Endothelial cell (in vitro differentiated cells): ENCODE measurements at regions not wholly inside any gene's neighbourhood (a gene's known extent, or its start where the extent isn't known, plus 50 kb on each side); places are given as distances from the start of the nearest gene placed in this dataset.

Experiments used
- DNase-seq: peaks from one replicate; pipeline ENCODE4 v3.0.0; 2021; ENCODE audit warnings: low spot score
- H3K27ac Mint-ChIP-seq: one replicate; pipeline ENCODE4 v1.8.0; 2021; ENCODE audit warnings: mixed read lengths, inconsistent platforms; ENCODE audit not compliant: unreplicated experiment
- H3K27me3 Mint-ChIP-seq: one replicate; pipeline ENCODE4 v1.8.0; 2021; ENCODE audit warnings: mild to moderate bottlenecking, moderate library complexity, mixed read lengths, inconsistent platforms; ENCODE audit not compliant: unreplicated experiment
- H3K36me3 Mint-ChIP-seq: one replicate; pipeline ENCODE4 v1.8.0; 2021; ENCODE audit warnings: mild to moderate bottlenecking, low read depth, mixed read lengths, inconsistent platforms; ENCODE audit not compliant: unreplicated experiment
- H3K4me1 Mint-ChIP-seq: one replicate; pipeline ENCODE4 v1.8.0; 2021; ENCODE audit warnings: mild to moderate bottlenecking, mixed read lengths, inconsistent platforms; ENCODE audit not compliant: unreplicated experiment
- H3K4me3 Mint-ChIP-seq: one replicate; pipeline ENCODE4 v1.8.0; 2021; ENCODE audit warnings: mild to moderate bottlenecking, mixed read lengths, inconsistent platforms; ENCODE audit not compliant: unreplicated experiment
- H3K9me3 Mint-ChIP-seq: one replicate; pipeline ENCODE4 v1.8.0; 2021; ENCODE audit warnings: mixed read lengths, inconsistent platforms; ENCODE audit not compliant: unreplicated experiment
- TF ChIP-seq, protein P1 (sequence below): fragments of 200-600 bp; sonication (generic); IDR thresholded peaks from one replicate; pipeline ENCODE4 v1.5.0; 2021; ENCODE audit warnings: antibody characterized with exemption; ENCODE audit not compliant: unreplicated experiment

DNA sequence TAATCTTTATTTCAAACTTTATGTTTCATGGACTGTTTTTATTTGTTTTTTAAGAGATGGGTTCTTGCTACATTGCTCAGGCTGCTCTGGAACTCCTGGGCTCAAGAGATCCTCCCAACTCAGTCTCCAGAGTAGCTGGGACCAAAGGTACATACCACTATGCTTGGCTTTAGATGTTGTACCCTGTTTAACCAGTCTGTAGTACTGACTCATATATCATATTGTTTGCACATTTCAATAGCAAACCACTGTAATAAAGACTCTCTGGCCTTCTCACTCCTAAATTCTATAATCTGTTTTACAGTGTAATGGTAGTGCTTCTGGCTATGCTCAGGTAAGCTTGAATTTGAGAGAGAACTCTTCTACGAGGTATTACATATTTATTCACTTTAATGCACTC lies 413.6 kb upstream of the PCDH15 start:
- Mint-ChIP-seq H3K4me3 (no peak overlapping the region), H3K27me3 (no peaks in the 10 kb centered on the region), H3K27ac (no peak overlapping the region), H3K9me3 (no peaks in the 10 kb centered on the region), H3K36me3 (no peaks in the 10 kb centered on the region), H3K4me1 (no peaks in the 10 kb centered on the region)
- no peak for DNase-seq
- TF ChIP-seq, protein P1, sequence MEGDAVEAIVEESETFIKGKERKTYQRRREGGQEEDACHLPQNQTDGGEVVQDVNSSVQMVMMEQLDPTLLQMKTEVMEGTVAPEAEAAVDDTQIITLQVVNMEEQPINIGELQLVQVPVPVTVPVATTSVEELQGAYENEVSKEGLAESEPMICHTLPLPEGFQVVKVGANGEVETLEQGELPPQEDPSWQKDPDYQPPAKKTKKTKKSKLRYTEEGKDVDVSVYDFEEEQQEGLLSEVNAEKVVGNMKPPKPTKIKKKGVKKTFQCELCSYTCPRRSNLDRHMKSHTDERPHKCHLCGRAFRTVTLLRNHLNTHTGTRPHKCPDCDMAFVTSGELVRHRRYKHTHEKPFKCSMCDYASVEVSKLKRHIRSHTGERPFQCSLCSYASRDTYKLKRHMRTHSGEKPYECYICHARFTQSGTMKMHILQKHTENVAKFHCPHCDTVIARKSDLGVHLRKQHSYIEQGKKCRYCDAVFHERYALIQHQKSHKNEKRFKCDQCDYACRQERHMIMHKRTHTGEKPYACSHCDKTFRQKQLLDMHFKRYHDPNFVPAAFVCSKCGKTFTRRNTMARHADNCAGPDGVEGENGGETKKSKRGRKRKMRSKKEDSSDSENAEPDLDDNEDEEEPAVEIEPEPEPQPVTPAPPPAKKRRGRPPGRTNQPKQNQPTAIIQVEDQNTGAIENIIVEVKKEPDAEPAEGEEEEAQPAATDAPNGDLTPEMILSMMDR: no peak

DNA sequence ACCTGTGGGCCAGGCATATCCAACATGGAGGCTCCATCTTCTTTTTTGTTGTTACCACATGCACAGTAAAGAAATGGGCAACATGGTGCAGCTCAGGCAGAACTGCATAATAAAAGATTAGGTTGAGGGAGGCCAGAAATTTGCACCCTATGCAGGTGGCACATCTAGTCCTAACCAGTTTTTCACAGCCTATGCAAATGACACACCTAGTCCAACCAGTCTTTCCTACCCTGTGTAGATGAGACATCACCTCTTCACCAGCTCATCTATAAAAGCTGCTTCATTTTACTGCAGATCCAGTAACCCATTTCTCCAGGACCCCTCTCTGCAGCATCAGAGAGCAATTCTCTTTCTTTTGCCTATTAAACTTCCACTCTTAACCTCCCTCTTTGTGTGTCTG lies 411.0 kb upstream of the PCDH15 start:
- no peaks in the 10 kb centered on the region for H3K36me3 Mint-ChIP-seq
- no peaks in the 10 kb centered on the region for H3K27me3 Mint-ChIP-seq
- no peak overlapping the region for H3K27ac Mint-ChIP-seq
- TF ChIP-seq, protein P1: no peak
- H3K4me3 Mint-ChIP-seq: no peak overlapping the region
- no peaks in the 10 kb centered on the region for H3K4me1 Mint-ChIP-seq
- no peaks in the 10 kb centered on the region for H3K9me3 Mint-ChIP-seq
- no peak for DNase-seq

DNA sequence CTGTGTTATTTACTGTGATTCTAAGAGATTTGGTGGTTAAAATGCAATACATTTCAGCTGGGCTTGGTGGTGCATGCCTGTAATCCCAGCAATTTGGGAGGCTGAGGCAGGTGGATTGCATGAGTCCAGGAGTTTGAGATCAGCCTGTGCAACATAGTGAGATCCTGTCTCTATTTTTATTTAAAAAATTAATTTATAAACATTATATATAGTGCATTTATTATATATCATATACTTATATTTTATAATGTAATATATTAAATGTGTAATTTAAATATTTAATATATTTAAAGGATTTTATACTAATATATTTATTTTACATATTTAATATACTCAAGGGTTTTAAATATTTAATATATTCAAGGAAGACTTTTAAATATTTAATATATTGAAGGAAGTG lies 402.8 kb upstream of the PCDH15 start:
- no peak for DNase-seq
- Mint-ChIP-seq H3K27ac (no peak overlapping the region), H3K9me3 (no peaks in the 10 kb centered on the region), H3K4me3 (no peak overlapping the region), H3K36me3 (no peaks in the 10 kb centered on the region), H3K4me1 (no peaks in the 10 kb centered on the region), H3K27me3 (no peaks in the 10 kb centered on the region)
- TF ChIP-seq, protein P1: no peak

DNA sequence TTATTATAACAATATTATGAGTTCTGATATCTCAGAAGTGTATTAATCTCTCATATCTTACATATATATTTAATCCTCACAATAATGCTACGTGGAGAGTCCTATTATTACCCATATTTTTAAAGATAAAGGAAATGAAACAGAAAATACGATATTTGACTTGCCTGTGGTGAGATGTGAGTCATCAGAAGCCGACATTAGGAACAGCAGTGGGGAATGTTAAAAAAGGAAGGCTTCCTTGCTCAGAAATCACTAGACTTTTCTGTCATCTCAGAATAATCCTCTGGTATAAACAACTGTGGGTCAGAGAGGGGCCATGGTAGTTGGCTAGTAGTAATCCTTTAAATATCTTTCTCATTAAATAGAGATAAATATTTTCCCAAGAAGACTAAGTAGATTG lies 402.3 kb upstream of the PCDH15 start:
- TF ChIP-seq, protein P1: no peak
- H3K4me1 Mint-ChIP-seq: no peaks in the 10 kb centered on the region

DNA sequence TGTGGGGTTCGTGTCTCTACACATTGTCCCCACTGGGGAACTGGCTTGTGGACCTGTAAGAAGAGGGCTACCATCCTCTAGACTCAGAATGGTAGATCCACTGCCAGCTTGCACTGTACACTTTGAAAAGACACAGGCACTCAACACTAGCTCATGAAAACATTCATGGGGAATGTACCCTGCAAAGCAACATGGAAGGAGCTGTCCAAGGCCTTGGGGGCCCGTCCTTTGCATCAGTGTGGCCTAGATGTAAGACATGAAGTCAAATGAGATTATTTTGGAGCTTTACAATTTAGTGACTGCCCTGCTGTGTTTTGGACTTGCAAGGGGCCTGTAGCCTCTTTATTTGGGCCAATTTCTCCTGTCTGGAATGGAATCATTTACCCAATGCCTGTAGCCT lies 399.0 kb upstream of the PCDH15 start:
- H3K4me3 Mint-ChIP-seq: no peak overlapping the region
- H3K36me3 Mint-ChIP-seq: no peaks in the 10 kb centered on the region
- TF ChIP-seq, protein P1: no peak
- no peaks in the 10 kb centered on the region for H3K27me3 Mint-ChIP-seq
- no peak for DNase-seq
- H3K27ac Mint-ChIP-seq: no peak overlapping the region
- no peaks in the 10 kb centered on the region for H3K4me1 Mint-ChIP-seq
- no peaks in the 10 kb centered on the region for H3K9me3 Mint-ChIP-seq

More for the DNA sequence above, 402.3 kb upstream of the PCDH15 start:
- no peak overlapping the region for H3K4me3 Mint-ChIP-seq
- DNase-seq: no peak
- no peaks in the 10 kb centered on the region for H3K36me3 Mint-ChIP-seq
- no peaks in the 10 kb centered on the region for H3K27me3 Mint-ChIP-seq
- no peak overlapping the region for H3K27ac Mint-ChIP-seq
- H3K9me3 Mint-ChIP-seq: no peaks in the 10 kb centered on the region
